Nephron (organoid): ENCODE measurements at regions not wholly inside any gene's neighbourhood (a gene's known extent, or its start where the extent isn't known, plus 50 kb on each side); places are given as distances from the start of the nearest gene placed in this dataset.

Experiments
- H3K27ac Mint-ChIP-seq, 3 experiments: 2 replicates each; pipeline ENCODE4 v1.8.0; 2020; ENCODE audit warnings: mixed read lengths in 3 of 3, mild to moderate bottlenecking in 2 of 3, moderate library complexity in 1 of 3
- H3K27me3 Mint-ChIP-seq: 2 replicates; pipeline ENCODE4 v1.8.0; 2021; ENCODE audit warnings: low read depth, mild to moderate bottlenecking, moderate library complexity, mixed read lengths
- H3K36me3 Mint-ChIP-seq: 2 replicates; pipeline ENCODE4 v1.8.0; 2020; ENCODE audit warnings: low read depth, mixed read lengths
- H3K4me1 Mint-ChIP-seq: 2 replicates; pipeline ENCODE4 v1.8.0; 2020; ENCODE audit warnings: mixed read lengths
- H3K4me3 Mint-ChIP-seq, 3 experiments: 2 replicates each; pipeline ENCODE4 v1.8.0; 2020; ENCODE audit warnings: mild to moderate bottlenecking in 3 of 3, mixed read lengths in 3 of 3, moderate library complexity in 2 of 3
- H3K9me3 Mint-ChIP-seq: 2 replicates; pipeline ENCODE4 v1.8.0; 2020; ENCODE audit warnings: mixed read lengths
- CTCF ChIP-seq, 3 experiments: fragments of 200-600 bp; sonication (generic); IDR thresholded peaks; one replicate each; pipeline ENCODE4 v1.5.0; 2021; ENCODE audit warnings: antibody characterized with exemption in 3 of 3; ENCODE audit not compliant: unreplicated experiment in 3 of 3

DNA sequence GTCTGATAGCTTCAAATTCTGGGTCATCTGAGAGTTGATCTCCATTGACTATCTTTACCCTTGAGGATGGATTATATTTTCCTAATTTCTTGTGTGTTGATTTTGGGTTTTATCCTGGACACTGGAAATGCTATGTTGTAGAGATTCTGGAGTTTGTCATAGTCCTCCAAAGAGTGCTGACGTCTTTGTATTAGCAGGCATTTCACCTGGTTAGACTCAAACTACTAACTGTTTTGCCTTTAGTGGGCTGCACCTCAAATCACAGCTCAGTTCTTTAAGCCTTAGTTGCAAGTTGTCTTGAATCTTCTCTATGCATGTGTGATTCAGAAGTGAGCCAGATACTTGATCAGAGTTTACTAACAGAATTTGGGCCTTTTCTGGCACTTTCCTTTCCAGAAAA is 264.3 kb downstream of the RPS24 start:
- Mint-ChIP-seq H3K4me1 (peaks cover 57% of the 10 kb centered on the region), H3K36me3 (peaks cover 3% of the 10 kb centered on the region), H3K4me3 (no peak overlapping the region), H3K27me3 (peaks cover 10% of the 10 kb centered on the region), H3K9me3 (peaks cover 6% of the 10 kb centered on the region), H3K27ac (peak overlapping the region in 1 of 3 experiments; percentile 68)
- TF ChIP-seq CTCF (IDR thresholded peaks at IDR 0.05; ENCODE audit: unreplicated experiment in 3 of 3), result no peak

- H3K36me3 Mint-ChIP-seq, result peaks cover 3% of the 10 kb centered on the region
- peaks cover 53% of the 10 kb centered on the region for H3K4me1 Mint-ChIP-seq
- peaks cover 6% of the 10 kb centered on the region for H3K9me3 Mint-ChIP-seq
- peak overlapping the region in 2 of 3 experiments; percentile 27 to 49 for H3K27ac Mint-ChIP-seq
- H3K4me3 Mint-ChIP-seq, result no peak overlapping the region
- peaks cover 5% of the 10 kb centered on the region for H3K27me3 Mint-ChIP-seq
- no peak for TF ChIP-seq CTCF (IDR thresholded peaks at IDR 0.05; ENCODE audit: unreplicated experiment in 3 of 3)
Measured at GRCh38 chr10:78298835-78299234, 265.2 kb downstream of the RPS24 start.

DNA sequence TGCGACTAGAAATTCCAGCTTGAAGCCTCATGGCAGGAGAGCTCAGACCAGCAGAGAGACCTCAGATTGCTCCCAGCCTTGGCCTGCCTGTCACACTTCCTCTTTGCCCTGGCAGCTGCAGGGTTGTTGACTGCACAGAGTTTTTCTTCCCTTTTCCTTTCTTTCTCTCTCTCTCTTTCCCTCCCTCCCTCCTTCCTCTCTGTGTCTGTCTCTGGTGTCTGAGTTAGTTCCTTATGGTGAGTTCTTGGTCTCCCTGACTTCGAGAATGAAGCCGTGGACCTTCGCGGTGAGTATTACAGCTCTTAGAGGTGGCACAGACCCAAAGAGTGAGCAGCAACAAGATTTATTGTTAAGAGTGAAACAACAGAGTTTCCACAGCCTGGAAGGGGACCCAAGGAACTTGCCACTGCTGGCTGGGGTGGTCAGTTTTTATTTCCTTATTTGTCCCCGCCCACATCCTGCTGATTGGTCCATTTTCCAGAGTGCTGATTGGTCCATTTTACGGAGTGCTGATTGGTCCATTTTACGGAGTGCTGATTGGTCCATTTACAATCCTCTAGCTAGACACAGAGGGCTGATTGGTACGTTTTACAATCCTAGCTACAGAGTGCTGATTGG is 266.3 kb downstream of the RPS24 start:
- TF ChIP-seq CTCF (IDR thresholded peaks at IDR 0.05; ENCODE audit: unreplicated experiment in 3 of 3), result no peak
- Mint-ChIP-seq H3K9me3 (peaks cover 6% of the 10 kb centered on the region), H3K36me3 (peaks cover 3% of the 10 kb centered on the region), H3K4me3 (peak overlapping the region in 1 of 3 experiments; percentile 28), H3K27ac (peak overlapping the region; percentile 42 to 70 (median 53)), H3K4me1 (peaks cover 50% of the 10 kb centered on the region), H3K27me3 (peaks cover 5% of the 10 kb centered on the region)

- H3K9me3 Mint-ChIP-seq, result peaks cover 6% of the 10 kb centered on the region
- peak overlapping the region; percentile 1 to 53 (median 52) for H3K27ac Mint-ChIP-seq
- H3K27me3 Mint-ChIP-seq, result peaks cover 5% of the 10 kb centered on the region
Measured at GRCh38 chr10:78300526-78300925, 266.9 kb downstream of the RPS24 start.

GRCh38 chr10:78301481-78301880 is 267.8 kb downstream of the RPS24 start:
- Mint-ChIP-seq H3K4me1 (peaks cover 49% of the 10 kb centered on the region), H3K27ac (peak overlapping the region; percentile 20 to 94 (median 92)), H3K27me3 (peaks cover 7% of the 10 kb centered on the region), H3K36me3 (peaks cover 3% of the 10 kb centered on the region), H3K4me3 (peak overlapping the region in 2 of 3 experiments; percentile 7 to 49), H3K9me3 (peaks cover 7% of the 10 kb centered on the region)
- TF ChIP-seq CTCF (IDR thresholded peaks at IDR 0.05; ENCODE audit: unreplicated experiment in 3 of 3), result no peak

More at GRCh38 chr10:78300526-78300925, 266.9 kb downstream of the RPS24 start:
- TF ChIP-seq CTCF (IDR thresholded peaks at IDR 0.05; ENCODE audit: unreplicated experiment in 3 of 3), result no peak
- H3K36me3 Mint-ChIP-seq, result peaks cover 3% of the 10 kb centered on the region
- peak overlapping the region in 1 of 3 experiments; percentile 58 for H3K4me3 Mint-ChIP-seq
- peaks cover 50% of the 10 kb centered on the region for H3K4me1 Mint-ChIP-seq
